ENCODE measurements at regions not wholly inside any gene's neighbourhood (a gene's known extent, or its start where the extent isn't known, plus 50 kb on each side); places are given as distances from the start of the nearest gene placed in this dataset.

DNA sequence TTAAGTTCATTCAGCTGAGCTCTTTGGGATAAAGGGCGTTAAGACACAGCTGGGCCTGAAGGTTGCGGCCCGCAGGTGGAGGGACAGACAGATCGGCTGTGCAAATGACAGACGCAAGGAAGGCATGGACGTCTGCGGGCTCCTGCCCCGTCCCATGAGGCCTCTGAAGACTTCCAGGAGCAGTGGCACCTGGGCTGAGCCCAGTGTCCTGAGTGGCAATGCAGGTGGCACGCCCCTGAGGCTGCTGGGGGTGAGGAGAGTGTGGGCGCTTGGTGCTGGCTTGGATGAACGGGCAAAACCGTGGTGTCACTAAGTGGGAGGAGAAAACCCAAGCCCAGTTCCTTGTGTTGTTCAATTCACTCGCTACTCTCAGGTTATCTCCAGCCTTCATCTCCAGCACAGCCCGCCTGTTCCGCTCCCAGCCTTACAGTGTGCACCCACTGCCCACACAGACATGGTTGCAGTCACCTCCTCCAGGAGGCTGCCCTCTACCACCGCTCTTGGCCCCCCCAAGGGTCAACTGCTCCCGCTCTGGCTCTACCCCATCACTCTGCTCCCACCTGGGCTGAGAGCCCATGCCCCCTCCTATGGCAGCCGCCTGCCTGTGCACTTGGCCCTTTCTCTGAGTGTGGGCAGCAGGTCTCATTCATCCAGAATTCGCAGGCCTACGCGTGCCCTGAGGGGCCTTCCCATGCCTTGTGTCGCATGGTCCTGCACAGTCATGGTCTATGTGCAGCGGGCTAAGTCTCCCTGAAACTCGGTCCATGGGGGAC lies 50.3 kb downstream of the PTGR3 start:
- Histone ChIP-seq H3K27me3 (no peaks in the 10 kb centered on the region), H3K4me3 (no peak overlapping the region), H3K36me3 (no peaks in the 10 kb centered on the region), H3K9me3 (peaks cover 0 to 6% (median 0%) of the 10 kb centered on the region in 3 donors), H3K27ac (no peak overlapping the region), H3K4me1 (peaks cover 0 to 12% (median 3%) of the 10 kb centered on the region in 3 donors)
- TF ChIP-seq, protein P1, sequence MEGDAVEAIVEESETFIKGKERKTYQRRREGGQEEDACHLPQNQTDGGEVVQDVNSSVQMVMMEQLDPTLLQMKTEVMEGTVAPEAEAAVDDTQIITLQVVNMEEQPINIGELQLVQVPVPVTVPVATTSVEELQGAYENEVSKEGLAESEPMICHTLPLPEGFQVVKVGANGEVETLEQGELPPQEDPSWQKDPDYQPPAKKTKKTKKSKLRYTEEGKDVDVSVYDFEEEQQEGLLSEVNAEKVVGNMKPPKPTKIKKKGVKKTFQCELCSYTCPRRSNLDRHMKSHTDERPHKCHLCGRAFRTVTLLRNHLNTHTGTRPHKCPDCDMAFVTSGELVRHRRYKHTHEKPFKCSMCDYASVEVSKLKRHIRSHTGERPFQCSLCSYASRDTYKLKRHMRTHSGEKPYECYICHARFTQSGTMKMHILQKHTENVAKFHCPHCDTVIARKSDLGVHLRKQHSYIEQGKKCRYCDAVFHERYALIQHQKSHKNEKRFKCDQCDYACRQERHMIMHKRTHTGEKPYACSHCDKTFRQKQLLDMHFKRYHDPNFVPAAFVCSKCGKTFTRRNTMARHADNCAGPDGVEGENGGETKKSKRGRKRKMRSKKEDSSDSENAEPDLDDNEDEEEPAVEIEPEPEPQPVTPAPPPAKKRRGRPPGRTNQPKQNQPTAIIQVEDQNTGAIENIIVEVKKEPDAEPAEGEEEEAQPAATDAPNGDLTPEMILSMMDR (IDR thresholded peaks at IDR 0.05): no peak
- no peak for TF ChIP-seq EP300 (IDR thresholded peaks at IDR 0.05)
- no peak for TF ChIP-seq POLR2A (IDR thresholded peaks at IDR 0.05)
- no peak for TF ChIP-seq POLR2AphosphoS5 (IDR thresholded peaks at IDR 0.05)
- ATAC-seq: no peak
- WGBS, 2 donors (ENCODE audit: low coverage in 1 of 2): 97% methylated on average over 6 of the region's 24 CpGs; no CpG with 5 or more reads in 1 of the 2 donors

DNA sequence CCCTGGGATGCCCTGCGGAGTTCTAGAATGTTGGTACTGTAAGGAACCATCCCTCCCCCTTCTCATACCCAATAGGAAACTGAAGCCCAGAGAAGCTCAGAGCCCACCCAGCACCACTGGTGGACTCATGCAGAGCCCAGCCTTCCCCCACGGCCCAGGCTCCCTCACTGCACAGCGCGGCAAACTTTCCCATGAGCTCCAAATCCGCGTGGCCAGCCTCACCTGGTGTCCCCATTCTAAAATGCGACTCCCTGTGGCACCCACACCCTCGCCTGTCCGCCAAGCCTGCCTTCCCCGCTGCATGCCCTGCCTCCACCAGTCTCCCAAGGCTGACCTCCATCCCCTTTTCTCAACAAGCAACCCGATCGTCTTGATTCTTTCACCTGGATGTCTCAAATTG lies 51.1 kb downstream of the PTGR3 start:
- WGBS, 2 donors (ENCODE audit: low coverage in 1 of 2): 93 to 96% methylated on average over 5 to 12 of the region's 12 CpGs
- no peak for ATAC-seq
- Histone ChIP-seq H3K4me1 (peaks cover 0 to 12% (median 3%) of the 10 kb centered on the region in 3 donors), H3K4me3 (no peak overlapping the region), H3K27me3 (no peaks in the 10 kb centered on the region), H3K36me3 (no peaks in the 10 kb centered on the region), H3K9me3 (peaks cover 0 to 6% (median 0%) of the 10 kb centered on the region in 3 donors), H3K27ac (no peak overlapping the region)
- TF ChIP-seq POLR2AphosphoS5 (IDR thresholded peaks at IDR 0.05) (no peak), POLR2A (IDR thresholded peaks at IDR 0.05) (no peak), EP300 (IDR thresholded peaks at IDR 0.05) (no peak)
- TF ChIP-seq, protein P1 (IDR thresholded peaks at IDR 0.05): no peak

DNA sequence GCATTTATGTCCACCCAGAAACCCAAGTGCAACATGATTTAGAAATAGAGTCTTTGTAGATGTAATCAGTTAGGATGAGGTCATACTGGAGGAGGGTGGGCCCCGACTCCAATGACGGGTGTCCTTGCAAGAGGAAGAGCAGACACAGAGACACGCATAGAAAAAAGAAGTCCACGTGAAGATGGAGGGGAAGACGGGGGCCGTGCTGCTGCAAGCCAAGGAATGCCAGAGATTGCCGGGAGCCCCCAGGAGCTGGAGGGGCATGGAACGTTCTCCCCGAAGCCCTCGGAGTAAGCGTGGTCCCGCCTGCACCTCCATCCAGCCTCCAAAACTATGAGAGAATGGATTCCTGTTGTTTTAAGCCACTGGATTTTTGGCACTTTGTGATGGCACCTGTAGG lies 51.6 kb downstream of the PTGR3 start:
- Histone ChIP-seq H3K36me3 (no peaks in the 10 kb centered on the region), H3K4me3 (no peak overlapping the region), H3K27ac (no peak overlapping the region), H3K9me3 (peaks cover 0 to 6% (median 0%) of the 10 kb centered on the region in 3 donors), H3K4me1 (peaks cover 0 to 12% (median 3%) of the 10 kb centered on the region in 3 donors), H3K27me3 (no peaks in the 10 kb centered on the region)
- no peak for ATAC-seq
- TF ChIP-seq, protein P1 (IDR thresholded peaks at IDR 0.05): no peak
- TF ChIP-seq EP300 (IDR thresholded peaks at IDR 0.05) (no peak), POLR2AphosphoS5 (IDR thresholded peaks at IDR 0.05) (no peak), POLR2A (IDR thresholded peaks at IDR 0.05) (no peak)
- 89 to 90% methylated on average over 11 to 12 of the region's 12 CpGs for WGBS, 2 donors (ENCODE audit: low coverage in 1 of 2)

DNA sequence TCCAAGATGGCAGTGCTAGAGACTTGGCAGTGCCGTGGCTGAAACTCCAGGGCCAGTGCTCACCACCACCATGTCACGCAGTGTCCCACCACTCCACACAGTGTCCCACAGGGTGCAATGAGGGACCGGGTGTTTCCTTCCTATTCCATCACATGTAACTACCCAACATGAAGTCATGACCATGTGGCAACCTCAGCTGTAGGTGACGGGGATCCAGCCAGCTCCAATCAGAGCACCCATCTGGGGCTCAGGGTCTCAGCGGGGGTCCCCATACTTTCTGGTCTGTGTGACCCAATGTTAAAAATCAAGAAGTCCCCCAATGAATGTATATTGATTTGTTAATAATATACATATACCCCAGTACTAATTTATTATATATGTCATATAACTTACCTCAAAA lies 52.1 kb downstream of the PTGR3 start:
- no peaks in the 10 kb centered on the region for H3K27me3 ChIP-seq
- no peak for TF ChIP-seq POLR2A (IDR thresholded peaks at IDR 0.05)
- TF ChIP-seq EP300 (IDR thresholded peaks at IDR 0.05): no peak
- TF ChIP-seq POLR2AphosphoS5 (IDR thresholded peaks at IDR 0.05): no peak
- TF ChIP-seq, protein P1 (IDR thresholded peaks at IDR 0.05): no peak
- H3K27ac ChIP-seq: no peak overlapping the region
- no peak for ATAC-seq
- WGBS, 2 donors (ENCODE audit: low coverage in 1 of 2): 60 to 100% methylated on average over 1 of the region's 5 CpGs
- H3K36me3 ChIP-seq: no peaks in the 10 kb centered on the region
- no peak overlapping the region for H3K4me3 ChIP-seq
- H3K9me3 ChIP-seq: peaks cover 0 to 9% (median 0%) of the 10 kb centered on the region in 3 donors
- H3K4me1 ChIP-seq: peaks cover 0 to 12% (median 0%) of the 10 kb centered on the region in 3 donors

Measured in gastroesophageal sphincter (tissue), 4 donors.